IPS-20b (cell line): ENCODE measurements at regions not wholly inside any gene's neighbourhood (a gene's known extent, or its start where the extent isn't known, plus 50 kb on each side); places are given as distances from the start of the nearest gene placed in this dataset.

ENCODE experiments used
- H3K27ac ChIP-seq: one replicate; pipeline ENCODE4 v1.5.1; 2013; ENCODE audit warnings: low read length
- H3K27me3 ChIP-seq: 2 replicates; pipeline ENCODE4 v1.6.1; 2013; ENCODE audit warnings: mild to moderate bottlenecking, low read length, inconsistent platforms; ENCODE audit not compliant: insufficient read depth
- H3K36me3 ChIP-seq: 2 replicates; pipeline ENCODE4 v1.6.1; 2013; ENCODE audit warnings: low read depth, mild to moderate bottlenecking, inconsistent platforms, low read length, moderate library complexity; ENCODE audit not compliant: insufficient read depth
- H3K4me1 ChIP-seq: 2 replicates; pipeline ENCODE4 v1.6.1; 2013; ENCODE audit warnings: mild to moderate bottlenecking, control low read depth, inconsistent platforms, low read length, moderate library complexity; ENCODE audit not compliant: insufficient read depth
- H3K4me3 ChIP-seq: 2 replicates; pipeline ENCODE4 v1.5.1; 2013; ENCODE audit warnings: mild to moderate bottlenecking, low read length, inconsistent platforms
- H3K9ac ChIP-seq: 2 replicates; pipeline ENCODE4 v1.6.1; 2013; ENCODE audit warnings: low read depth, mild to moderate bottlenecking, inconsistent platforms, low read length, moderate library complexity
- H3K9me3 ChIP-seq: 2 replicates; pipeline ENCODE4 v1.6.1; 2013; ENCODE audit warnings: mild to moderate bottlenecking, low read depth, low read length, inconsistent platforms; ENCODE audit not compliant: insufficient read depth

- H3K36me3 ChIP-seq = no peaks in the 10 kb centered on the region
- H3K27me3 ChIP-seq = no peaks in the 10 kb centered on the region
- H3K27ac ChIP-seq = no peak overlapping the region
- H3K9ac ChIP-seq = no peak overlapping the region
- H3K4me3 ChIP-seq = no peak overlapping the region
- no peaks in the 10 kb centered on the region for H3K9me3 ChIP-seq
- no peaks in the 10 kb centered on the region for H3K4me1 ChIP-seq
Measured at GRCh38 chr20:12152996-12153395, 235.3 kb downstream of the BTBD3 start.

GRCh38 chr20:12153628-12154027 lies 235.9 kb downstream of the BTBD3 start:
- Histone ChIP-seq H3K4me3 (no peak overlapping the region), H3K36me3 (no peaks in the 10 kb centered on the region), H3K27me3 (no peaks in the 10 kb centered on the region), H3K4me1 (no peaks in the 10 kb centered on the region), H3K27ac (no peak overlapping the region), H3K9ac (no peak overlapping the region), H3K9me3 (no peaks in the 10 kb centered on the region)

GRCh38 chr20:12156252-12156651 lies 238.6 kb downstream of the BTBD3 start:
- H3K9me3 ChIP-seq = no peaks in the 10 kb centered on the region
- no peak overlapping the region for H3K9ac ChIP-seq
- H3K27me3 ChIP-seq = no peaks in the 10 kb centered on the region
- H3K36me3 ChIP-seq = no peaks in the 10 kb centered on the region
- H3K4me3 ChIP-seq = no peak overlapping the region
- no peak overlapping the region for H3K27ac ChIP-seq
- H3K4me1 ChIP-seq = no peaks in the 10 kb centered on the region

- Histone ChIP-seq H3K9ac (no peak overlapping the region), H3K9me3 (no peaks in the 10 kb centered on the region), H3K4me1 (no peaks in the 10 kb centered on the region), H3K27ac (no peak overlapping the region), H3K27me3 (no peaks in the 10 kb centered on the region), H3K4me3 (no peak overlapping the region), H3K36me3 (no peaks in the 10 kb centered on the region)
Measured at GRCh38 chr20:12159261-12159660, 241.6 kb downstream of the BTBD3 start.

- H3K9me3 ChIP-seq = no peaks in the 10 kb centered on the region
- H3K9ac ChIP-seq = no peak overlapping the region
- no peaks in the 10 kb centered on the region for H3K27me3 ChIP-seq
- no peak overlapping the region for H3K27ac ChIP-seq
- H3K4me1 ChIP-seq = no peaks in the 10 kb centered on the region
- H3K36me3 ChIP-seq = no peaks in the 10 kb centered on the region
- no peak overlapping the region for H3K4me3 ChIP-seq
Measured at GRCh38 chr20:12161734-12162133, 244.0 kb downstream of the BTBD3 start.

GRCh38 chr20:12166053-12166717 lies 248.5 kb downstream of the BTBD3 start:
- no peak overlapping the region for H3K27ac ChIP-seq

GRCh38 chr20:12170406-12170805 lies 252.7 kb downstream of the BTBD3 start:
- Histone ChIP-seq H3K27me3 (no peaks in the 10 kb centered on the region), H3K36me3 (no peaks in the 10 kb centered on the region), H3K27ac (no peak overlapping the region), H3K9ac (no peak overlapping the region), H3K4me1 (peaks cover 4% of the 10 kb centered on the region; the same call in 1 of the 2 replicates), H3K4me3 (no peak overlapping the region), H3K9me3 (peaks cover 8% of the 10 kb centered on the region)

More at GRCh38 chr20:12166053-12166717, 248.5 kb downstream of the BTBD3 start:
- no peaks in the 10 kb centered on the region for H3K4me1 ChIP-seq
- peaks cover 8% of the 10 kb centered on the region for H3K9me3 ChIP-seq
- no peaks in the 10 kb centered on the region for H3K27me3 ChIP-seq
- no peaks in the 10 kb centered on the region for H3K36me3 ChIP-seq
- no peak overlapping the region for H3K9ac ChIP-seq
- H3K4me3 ChIP-seq = no peak overlapping the region

- no peak overlapping the region for H3K4me3 ChIP-seq
- peaks cover 4% of the 10 kb centered on the region; the same call in 1 of the 2 replicates for H3K4me1 ChIP-seq
- no peak overlapping the region for H3K27ac ChIP-seq
- no peaks in the 10 kb centered on the region for H3K36me3 ChIP-seq
- H3K9ac ChIP-seq = no peak overlapping the region
- no peaks in the 10 kb centered on the region for H3K27me3 ChIP-seq
- H3K9me3 ChIP-seq = peaks cover 8% of the 10 kb centered on the region
Measured at GRCh38 chr20:12171923-12172524, 254.3 kb downstream of the BTBD3 start.

- H3K4me3 ChIP-seq = no peak overlapping the region
- peaks cover 4% of the 10 kb centered on the region; the same call in 1 of the 2 replicates for H3K4me1 ChIP-seq
- H3K9ac ChIP-seq = no peak overlapping the region
- H3K36me3 ChIP-seq = no peaks in the 10 kb centered on the region
- H3K27me3 ChIP-seq = no peaks in the 10 kb centered on the region
- peaks cover 4% of the 10 kb centered on the region for H3K9me3 ChIP-seq
- no peak overlapping the region for H3K27ac ChIP-seq
Measured at GRCh38 chr20:12173347-12174012, 255.8 kb downstream of the BTBD3 start.

- Histone ChIP-seq H3K36me3 (no peaks in the 10 kb centered on the region), H3K9ac (no peak overlapping the region), H3K27ac (no peak overlapping the region), H3K9me3 (no peaks in the 10 kb centered on the region), H3K27me3 (no peaks in the 10 kb centered on the region), H3K4me1 (peaks cover 4% of the 10 kb centered on the region; the same call in 1 of the 2 replicates), H3K4me3 (no peak overlapping the region)
Measured at GRCh38 chr20:12175538-12175937, 257.8 kb downstream of the BTBD3 start.

GRCh38 chr20:12177657-12178293 lies 260.1 kb downstream of the BTBD3 start:
- Histone ChIP-seq H3K27ac (no peak overlapping the region), H3K36me3 (no peaks in the 10 kb centered on the region), H3K4me3 (no peak overlapping the region), H3K27me3 (no peaks in the 10 kb centered on the region), H3K9me3 (no peaks in the 10 kb centered on the region), H3K9ac (no peak overlapping the region), H3K4me1 (no peaks in the 10 kb centered on the region)
